NOMO-1 treated with DMSO at 0.1 percent for 48 hours (cell line): ENCODE measurements at regions not wholly inside any gene's neighbourhood (a gene's known extent, or its start where the extent isn't known, plus 50 kb on each side); places are given as distances from the start of the nearest gene placed in this dataset.

ENCODE experiments used
- DNase-seq: peaks from one replicate; lab custom pipeline; 2025; ENCODE audit not compliant: unreplicated experiment; lab: John Stamatoyannopoulos, UW

DNA sequence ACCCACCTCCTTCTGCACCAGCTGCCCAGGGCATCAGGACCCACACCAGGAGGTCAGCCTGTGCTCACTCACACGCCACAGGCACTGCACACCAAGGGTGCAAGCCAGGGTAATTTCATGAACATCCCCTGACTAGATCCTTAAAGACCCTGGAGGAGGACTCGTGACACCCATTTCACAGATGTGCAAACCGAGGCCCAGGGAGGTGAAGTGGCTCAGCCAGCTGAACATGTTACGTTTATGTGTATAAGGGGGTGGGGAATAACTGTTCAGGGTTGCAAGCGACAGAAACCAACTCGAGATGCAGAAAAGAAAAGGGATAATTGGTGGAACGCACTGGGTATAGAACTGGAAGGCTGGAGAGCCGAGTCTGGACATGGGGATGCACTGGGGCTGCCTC, 138.1 kb upstream of the FOXF1 start:
- no peak for DNase-seq

DNA sequence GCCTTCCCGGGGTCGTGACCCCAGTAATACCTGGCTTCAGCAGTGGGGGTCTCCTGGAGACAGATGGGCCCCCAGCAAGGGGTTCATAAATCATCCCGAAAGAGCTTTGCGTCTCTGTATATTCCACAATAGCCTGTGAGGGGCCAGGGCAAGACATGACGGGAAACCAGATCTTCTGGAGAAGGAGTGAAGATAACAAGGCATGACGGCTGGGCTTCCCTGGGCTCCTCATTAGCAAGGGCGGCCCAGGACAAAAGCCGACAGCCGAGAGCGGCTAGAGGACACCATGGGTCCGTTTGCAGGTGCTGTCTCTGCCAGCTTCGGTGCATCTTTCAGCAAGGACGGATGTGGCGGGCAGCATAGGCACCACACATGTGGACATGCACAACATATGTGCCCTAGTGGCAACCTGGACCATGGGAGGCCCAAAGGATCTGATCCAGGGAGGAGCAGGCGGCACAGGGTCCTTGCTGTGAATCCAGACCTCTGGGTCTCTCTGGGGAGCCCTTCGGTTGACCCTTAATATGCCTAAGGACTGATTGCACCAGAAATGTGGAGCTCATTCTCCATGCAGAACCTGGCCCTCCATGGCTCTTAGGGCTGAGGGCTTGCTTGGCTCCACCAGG, 136.9 kb upstream of the FOXF1 start:
- DNase-seq, result no peak

DNA sequence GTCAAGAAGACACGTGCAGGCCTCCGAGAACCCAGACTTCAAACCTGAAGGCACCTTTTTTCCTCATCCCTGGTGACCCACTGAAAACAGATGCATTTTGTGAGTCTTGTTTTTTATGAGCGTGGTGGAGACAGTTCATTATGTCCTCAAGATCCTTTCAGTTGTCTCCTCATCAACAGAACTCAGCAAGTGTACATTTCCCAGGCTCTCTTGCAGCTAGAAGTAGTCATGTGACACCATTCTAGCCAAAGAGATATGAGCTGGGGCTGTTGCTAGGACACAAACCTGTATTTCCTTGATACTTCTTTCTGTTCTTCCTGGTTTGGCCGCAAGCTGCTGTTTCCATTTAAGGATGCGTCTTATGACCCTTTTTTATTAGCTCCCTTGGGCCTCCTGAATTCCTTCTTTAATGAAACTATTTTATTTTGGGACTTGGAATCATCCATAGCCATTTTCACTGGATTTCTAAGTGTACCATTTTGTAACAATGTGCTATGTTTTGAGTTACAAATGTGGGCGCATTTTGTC, 135.7 kb upstream of the FOXF1 start:
- DNase-seq, result no peak

DNA sequence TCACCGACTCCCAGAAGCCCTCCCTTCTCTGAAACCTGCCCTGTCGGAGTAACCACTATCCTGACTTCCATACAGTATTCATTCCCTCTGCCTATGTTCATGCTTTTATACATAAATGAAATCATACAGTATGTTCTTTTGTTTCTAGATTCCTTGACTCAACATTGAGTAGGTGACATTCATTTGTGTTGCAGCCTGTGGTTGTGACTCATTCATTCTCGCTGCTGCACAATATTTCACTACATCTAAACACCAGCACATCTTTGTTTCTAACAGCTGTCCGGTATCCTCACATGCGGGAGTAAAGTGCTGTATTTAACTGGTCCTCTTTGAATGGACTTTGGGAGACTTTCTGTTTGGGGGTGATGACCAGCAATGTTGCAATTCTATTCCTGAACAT, 135.0 kb upstream of the FOXF1 start:
- DNase-seq, result no peak

DNA sequence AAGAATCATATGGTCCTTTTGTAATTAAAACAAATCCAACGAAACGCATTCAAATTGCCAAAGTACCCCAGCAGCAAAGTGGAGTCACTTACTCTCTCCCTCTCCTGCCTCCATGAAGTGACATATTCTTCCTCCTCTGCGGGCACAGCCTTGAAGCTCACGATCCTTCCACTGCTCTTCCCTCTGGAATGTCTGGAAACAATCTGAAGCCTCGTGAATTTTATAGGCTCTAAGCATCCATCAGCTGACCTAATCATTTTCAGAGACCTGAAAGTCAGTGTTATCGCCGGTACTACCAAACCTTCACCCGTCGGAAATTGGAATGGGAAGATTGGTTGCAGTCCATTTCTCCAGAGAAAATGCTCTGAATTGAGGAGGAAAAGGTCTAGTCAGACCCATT, 134.5 kb upstream of the FOXF1 start:
- DNase-seq, result no peak

DNA sequence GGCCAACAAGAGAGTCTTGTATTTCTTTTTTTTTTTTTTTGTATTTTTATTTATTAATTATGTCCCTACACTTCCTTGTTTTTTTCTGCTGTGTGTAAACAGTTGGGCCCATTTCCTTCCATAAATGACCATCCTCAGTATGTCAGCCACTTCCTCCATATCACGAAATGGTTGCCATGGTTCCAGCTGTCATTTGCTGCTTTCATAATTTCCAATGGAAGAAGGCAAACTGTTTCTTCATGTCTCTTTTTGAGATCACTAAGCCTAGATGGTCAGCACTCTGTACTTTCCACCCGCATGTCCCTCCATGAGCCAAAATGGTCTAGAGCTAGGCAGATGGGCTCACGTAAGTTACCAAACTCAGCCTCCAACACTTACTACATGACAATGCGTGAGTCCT, 133.5 kb upstream of the FOXF1 start:
- DNase-seq, result no peak

DNA sequence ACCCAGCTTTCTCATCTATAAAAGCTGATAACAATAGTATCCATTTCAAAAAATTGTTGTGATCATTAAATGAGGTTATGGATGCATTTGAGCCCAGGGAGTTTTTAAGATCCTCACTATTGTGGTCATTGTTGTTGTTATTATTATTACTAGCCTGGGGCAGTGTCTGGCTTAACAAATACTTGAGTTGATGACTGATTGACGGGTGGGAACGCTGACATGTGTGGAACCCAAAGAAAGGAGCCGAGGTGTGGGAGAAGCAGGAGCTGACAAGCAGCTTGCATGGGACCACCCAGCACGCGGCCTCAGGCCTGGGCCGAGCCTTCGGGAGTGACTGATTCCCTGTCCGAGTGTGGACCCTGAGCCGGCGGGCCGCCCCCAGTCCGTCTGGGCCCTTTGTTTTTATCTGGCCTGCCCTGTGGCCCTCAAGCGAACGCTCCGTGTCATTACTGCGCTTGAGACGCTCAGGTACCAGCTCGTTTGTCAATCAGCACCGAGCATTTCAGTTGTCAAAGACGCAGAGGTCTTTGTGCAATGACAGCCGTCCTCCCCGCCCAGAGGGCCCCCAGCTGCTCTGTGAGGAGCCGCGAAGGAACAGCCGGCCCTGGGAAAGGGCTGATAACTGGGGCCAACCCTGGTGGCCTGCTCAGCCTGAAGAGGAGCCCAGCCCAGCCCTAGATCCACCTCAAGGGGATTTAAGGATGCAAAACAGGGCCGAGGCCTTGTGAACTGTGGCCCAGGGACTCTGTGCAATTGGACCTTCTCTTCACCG, 132.9 kb upstream of the FOXF1 start:
- no peak for DNase-seq

DNA sequence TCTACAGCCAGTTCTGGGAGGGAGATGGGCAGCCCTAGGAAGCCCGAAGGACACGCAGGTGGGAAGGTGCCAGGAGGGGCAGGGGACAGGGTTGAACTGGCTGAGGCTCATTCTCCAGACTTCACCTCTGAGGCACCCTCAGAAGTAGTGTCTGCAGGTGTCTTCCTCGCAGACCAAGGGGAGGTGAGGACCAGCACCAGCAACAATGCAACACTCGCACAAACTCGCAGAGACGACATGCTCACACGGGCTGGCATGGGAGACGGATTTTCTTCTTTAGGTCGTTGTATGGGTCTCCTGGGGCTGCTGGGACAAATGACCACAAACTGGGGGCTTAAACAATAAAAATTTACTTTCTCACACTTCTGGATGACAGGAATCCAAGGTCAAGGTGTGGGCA, 132.2 kb upstream of the FOXF1 start:
- no peak for DNase-seq

DNA sequence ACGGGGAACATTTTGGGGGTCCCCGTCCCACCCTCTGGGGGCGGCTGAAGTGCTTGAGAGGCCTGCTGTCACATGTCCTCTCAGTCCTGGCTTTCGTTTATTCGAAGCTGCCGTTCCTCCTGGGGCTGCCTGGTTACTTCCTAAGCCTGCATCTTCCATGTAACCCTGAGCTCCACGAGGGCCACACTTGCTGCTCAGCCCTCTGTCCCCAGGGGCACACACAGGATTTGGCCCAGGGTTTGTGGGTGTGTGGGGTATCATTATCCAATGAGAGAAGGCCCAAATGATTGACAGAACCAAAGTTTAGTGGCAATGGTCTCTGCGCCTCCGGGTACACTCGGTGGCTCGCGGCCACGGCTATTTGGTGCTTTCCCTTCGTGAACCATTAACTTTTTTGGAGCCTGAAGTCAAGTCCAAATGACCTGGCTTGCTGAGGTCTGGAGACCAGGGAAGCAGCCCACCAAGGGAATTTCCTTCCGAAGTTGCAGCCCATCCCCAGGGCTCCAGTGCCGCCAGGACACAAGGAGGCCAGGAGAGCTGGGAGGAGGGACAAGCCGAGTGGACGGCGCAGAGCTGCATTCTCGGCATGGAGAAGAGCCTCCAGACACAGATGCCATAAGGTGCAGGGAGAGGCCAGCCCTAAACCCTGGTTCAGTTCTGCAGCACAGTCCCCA, 131.4 kb upstream of the FOXF1 start:
- DNase-seq, result no peak

DNA sequence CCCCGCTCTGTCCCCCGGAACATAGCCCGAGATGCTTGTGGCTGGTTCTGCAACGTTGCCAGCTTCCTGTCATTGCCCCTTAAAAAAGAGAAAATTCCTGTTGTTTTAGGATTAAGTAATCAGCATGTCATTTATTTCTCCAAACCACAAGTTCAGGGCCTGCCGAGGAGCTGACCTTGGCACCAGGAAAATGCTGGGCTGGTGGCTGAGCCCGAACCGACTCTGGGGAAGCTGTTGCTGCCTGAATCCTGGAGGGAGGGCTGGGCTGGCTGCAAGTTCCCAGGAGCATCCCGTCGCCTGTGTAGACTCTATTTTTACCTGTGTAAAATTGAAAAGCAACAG, 130.9 kb upstream of the FOXF1 start:
- DNase-seq, result no peak

DNA sequence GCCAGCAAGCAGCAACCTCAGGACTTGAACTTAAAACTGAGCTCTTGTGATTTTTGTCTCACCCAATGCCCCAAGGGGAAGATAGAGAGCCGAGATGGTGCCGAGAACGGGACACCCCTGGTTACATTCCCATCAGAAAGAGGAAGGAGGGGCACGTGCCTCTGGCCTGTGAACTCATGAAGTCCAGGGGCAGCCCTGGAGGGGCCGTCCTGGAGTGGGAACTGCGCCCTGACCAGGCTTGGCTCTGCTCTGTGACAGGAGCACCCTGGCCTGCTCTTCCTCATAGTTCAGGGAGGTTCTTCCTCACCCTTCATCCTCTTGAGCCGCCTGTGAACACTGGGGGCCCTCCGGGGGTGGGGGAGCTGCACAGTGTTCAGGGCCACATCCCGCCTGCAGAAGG, 130.3 kb upstream of the FOXF1 start:
- DNase-seq, result no peak

DNA sequence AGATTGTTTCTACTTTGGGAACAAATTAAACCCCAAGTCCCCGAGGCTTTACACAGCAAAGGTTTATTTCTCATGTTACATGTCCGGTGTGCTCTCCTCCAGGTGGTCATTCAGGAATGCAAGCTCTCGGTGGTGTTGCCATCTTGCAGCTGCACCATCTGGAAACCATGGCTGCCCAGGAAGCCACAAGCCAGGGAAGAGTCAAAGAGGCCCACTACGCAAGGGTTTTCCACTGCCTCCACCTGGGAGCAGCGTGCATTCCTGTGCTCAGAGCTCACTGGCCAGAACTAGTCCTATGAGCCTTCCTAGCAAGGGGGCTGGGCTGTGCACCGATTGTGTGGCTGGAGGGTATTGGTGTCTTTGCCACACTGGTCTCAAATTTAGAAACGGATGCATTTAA, 128.8 kb upstream of the FOXF1 start:
- no peak for DNase-seq

DNA sequence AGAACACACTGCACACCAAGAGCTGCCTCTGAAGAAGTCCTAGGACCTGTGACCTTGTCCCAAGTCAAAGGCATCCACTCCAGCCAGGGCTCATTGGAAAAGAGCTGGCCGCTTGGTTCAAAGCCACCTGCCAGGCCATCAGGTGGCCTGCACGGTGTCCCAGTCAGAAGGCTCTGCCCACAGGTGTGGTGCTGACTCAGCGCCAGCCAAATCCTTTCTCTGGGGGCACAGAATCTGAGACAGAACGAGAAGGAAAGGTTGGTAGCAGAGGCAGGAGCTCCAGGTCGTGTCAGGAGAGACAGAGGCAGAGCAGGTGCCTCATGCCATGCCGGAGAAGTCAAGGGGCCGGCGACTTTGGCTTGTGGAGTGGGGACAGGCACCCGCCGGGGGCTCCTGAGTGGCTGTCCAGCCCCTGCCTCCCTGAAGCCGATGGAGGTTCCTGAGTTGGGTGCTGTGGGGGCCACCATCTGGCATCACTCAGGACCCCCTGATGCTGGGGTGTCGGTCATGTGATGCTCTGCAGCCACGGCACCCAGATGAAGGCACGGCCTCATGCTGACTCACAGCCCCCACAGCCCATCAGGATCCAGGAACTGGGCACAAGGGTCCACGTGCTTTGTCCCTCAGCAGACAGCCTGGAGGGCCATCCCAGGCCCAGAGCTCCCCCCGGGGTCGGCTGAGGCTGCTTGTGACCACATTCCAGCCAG, 128.1 kb upstream of the FOXF1 start:
- DNase-seq, result no peak

DNA sequence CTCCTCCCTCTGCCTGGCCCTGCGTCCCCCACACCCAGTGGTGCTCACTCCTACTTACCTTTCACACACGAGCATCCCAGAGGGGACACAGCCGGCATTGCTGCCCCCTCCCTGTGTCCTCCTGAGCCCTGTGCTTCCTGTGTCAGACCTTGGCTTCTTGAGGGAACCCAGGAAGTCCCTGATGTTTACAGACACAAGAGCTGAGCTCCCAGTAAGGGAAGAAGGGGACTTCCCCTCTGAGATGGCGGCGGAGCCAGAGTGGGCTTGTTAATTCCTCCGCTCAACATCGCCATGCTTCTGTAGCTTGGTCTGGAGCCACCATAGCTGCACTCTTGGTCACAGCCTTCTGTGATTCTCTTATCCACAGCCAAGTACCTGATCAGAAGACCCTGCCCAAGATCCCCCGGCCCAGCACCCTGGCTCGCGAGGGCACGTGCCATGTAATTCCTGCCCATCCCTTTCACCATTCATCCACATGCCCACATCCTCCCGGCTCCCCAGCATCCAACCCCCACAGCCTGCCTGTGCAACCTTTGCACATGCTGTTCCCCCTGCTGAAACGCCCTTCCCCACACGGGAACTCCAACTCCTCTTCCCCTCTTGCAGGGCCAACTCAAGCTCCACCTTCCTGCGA, 127.4 kb upstream of the FOXF1 start:
- no peak for DNase-seq

DNA sequence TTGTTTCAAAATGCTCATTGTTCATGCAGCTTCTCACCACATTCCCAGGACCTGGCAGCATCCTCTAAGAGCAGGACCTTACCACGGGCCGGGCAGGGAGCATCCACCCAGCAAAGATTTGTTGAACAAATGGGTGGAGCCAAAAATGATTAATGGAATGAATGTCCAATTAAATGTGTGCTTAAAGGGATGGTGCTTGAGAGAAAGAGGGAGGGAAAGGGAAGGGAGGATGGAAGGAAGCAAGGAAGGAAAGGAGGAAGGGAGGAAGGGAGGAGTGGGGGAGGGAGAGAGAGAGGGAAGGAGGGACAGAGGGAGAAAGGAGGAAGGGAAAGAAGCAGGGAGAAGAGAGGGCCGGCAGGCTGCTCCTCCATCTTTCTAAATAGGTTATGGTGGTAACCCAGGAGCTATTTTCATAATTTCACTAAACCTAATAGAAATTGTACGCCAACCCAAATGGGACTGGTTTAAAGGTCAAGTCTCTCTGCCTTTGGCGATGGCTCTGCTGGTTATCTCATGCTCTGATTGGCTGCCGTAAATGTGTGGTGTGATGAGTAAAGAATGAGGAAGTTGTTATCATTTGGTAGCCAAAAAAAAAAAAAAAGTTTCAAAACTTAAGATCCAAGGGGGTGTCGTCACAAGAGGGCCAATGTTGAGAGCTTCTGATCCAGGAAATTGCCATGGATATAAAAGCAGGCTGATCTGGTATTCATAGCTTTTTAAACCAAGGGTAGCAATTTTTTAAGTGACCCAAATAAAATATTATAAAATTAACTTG, 126.7 kb upstream of the FOXF1 start:
- peak; percentile 63 for DNase-seq

DNA sequence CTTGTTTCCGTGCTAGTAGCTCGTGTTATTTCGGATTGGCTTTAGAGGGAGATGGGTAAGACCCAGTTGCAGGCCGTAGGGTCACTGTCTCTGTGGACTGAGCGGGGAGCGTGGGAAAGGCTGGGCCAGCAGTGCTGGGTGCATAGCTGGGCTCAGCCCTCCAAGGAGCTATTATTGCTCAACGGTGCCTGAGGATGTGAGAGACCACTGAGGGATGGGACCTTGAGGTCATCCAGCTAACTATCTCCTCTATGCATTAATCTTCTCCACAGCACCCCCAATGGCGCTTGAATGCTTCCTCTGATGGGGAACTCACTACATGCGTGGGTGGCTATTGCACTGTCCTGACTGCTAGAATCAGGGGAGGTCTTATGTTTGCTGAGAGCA, 126.1 kb upstream of the FOXF1 start:
- no peak for DNase-seq

DNA sequence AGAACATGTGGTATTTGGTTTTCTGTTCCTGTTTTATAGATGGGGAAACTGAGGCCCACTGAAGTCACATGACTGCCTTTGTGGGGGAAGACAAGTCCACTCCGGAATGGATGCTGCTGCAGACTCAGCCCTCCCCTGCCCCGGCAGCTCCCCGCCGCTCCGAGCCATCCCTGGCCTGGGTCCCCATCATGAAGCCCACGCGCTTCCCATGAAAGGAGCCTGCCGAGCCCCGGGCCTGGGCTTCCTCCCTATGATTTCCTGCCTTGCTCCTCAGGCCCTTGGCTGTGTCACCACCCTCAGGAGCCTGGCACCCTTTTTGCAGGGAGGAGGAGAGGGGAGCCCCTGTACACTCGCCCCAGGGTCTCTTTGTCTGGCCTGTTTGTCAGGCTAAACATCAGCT, 125.3 kb upstream of the FOXF1 start:
- DNase-seq, result no peak

DNA sequence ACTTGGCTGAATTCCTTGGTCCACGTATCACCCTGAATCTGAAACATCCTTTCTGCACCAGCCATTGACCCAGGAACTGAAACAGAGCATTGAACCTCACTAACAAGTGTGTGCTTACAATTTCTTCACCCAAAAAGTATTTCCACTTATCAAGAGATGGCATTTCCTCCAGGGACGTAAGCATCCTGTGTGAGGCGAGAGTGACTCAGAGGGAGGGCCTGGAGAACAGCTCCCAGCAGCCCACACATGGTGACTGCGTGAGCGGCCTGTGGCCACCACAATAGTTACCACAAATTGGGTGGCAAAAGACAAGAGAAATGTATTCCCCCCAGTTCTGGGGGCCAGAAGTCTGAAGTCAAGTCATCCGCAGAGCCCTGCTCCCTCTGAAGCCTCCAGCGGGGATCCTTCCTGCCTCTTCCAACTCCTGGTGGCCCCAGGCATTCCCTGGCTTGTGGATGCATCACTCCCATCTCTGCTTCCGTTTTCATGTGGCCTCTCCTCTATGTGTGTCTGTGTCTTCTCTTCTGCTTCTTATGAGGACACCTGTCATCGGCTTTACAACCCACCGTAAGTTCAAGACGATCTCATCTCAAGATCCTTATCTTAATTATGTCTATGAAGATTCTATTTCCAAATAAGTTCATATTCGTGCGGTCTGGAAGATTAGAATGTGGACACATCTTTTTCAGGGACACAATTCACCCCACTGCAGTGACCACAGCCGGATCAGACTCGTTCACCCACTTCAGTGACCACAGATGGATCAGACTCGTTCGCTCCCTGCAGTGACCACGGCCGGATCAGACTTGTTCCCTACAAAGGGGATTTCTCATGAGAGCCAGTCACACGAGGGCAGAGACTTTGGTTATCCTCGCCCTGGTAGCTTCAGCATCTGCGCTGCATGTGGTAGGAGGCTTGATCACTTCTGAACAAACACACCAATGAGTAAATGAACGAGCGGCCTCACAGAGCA, 122.6 kb upstream of the FOXF1 start:
- no peak for DNase-seq

DNA sequence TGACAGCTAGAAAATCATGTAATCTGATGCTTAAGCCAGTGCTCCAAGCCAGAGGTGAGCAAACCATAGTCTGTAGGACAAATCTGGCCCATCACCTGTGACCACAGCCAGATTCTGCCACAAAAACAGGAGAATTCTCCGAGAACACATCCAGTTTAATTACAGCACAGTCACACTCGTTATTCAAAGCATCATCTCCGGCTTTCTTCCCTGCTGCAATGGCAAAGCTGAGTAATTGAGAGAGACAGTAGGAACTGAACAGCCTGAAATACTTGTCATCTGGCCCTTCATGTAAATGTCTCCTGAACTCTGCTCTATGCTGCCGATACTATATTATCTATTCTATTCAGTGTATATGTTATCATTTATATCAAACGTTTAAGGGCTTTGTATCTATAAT, 121.4 kb upstream of the FOXF1 start:
- DNase-seq, result no peak
